Left ventricle myocardium inferior (tissue), 1 donor: ENCODE measurements at regions not wholly inside any gene's neighbourhood (a gene's known extent, or its start where the extent isn't known, plus 50 kb on each side); places are given as distances from the start of the nearest gene placed in this dataset.

ENCODE experiments used
- DNase-seq: peaks from one replicate; pipeline ENCODE4 v3.0.0-alpha.2; 2020
- H3K27ac ChIP-seq: fragments of 200-600 bp; replicated peaks from 2 replicates; pipeline ENCODE4 v1.8.0; 2021
- H3K27me3 ChIP-seq: fragments of 200-600 bp; 2 replicates; pipeline ENCODE4 v1.8.0; 2021; ENCODE audit warnings: low read depth
- H3K36me3 ChIP-seq: fragments of 200-600 bp; 2 replicates; pipeline ENCODE4 v1.8.0; 2021
- H3K4me1 ChIP-seq: fragments of 200-600 bp; 2 replicates; pipeline ENCODE4 v1.8.0; 2021
- H3K4me3 ChIP-seq: fragments of 200-600 bp; 2 replicates; pipeline ENCODE4 v1.8.0; 2021; ENCODE audit warnings: mild to moderate bottlenecking, moderate library complexity
- H3K9me3 ChIP-seq: fragments of 200-600 bp; replicated peaks from 2 replicates; pipeline ENCODE4 v1.8.0; 2021
- intact Hi-C: fragments of 100-400 bp; cut with micrococcal nuclease; formaldehyde crosslinking; loops from one replicate; pipeline ENCODE4 v1.11.0; 2022
- TF ChIP-seq, protein P1 (sequence below): fragments of 200-600 bp; IDR thresholded peaks from 2 replicates; pipeline ENCODE4 v1.8.0; 2021; ENCODE audit warnings: antibody characterized with exemption, mild to moderate bottlenecking, borderline replicate concordance
- donor health status: DM: no; HTN: yes; CAD: no; lungs with severe emphysema.

DNA sequence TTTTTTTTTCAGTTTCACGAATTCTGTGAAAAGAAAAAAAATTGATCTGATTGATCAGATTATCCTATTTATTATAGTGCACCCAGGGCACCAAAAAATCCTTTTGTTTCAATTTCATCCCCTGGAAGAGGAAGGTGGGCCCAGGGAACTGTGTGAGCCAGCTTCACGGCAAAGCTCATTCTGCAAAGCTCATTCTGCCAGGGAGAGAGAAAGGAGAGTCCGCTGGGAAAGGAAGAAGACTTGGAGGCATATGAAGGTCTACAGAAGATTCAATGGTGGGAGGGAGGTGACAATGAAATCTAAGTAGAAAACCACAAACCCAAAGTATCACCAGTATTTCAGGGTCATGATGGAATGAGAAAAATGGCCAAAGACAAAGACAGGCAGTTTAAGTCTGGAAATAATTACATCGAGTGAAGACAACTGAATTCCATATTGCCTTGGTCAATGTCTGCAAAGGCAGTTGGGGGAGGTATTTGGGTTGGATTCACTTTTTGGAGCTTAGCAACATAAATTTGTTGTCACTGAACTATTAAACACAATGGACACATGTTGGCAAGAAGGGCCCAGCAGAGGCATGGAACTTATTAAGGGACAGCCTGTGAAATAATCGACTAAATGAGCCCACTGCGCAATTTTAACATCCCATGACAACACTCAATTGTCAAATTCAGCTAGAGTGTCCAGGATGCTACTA, 587.8 kb upstream of the MKI67 start:
- Histone ChIP-seq H3K36me3 (no peaks in the 10 kb centered on the region), H3K4me1 (no peaks in the 10 kb centered on the region), H3K27me3 (peaks cover 66% of the 10 kb centered on the region), H3K4me3 (no peak overlapping the region), H3K27ac (no peak overlapping the region), H3K9me3 (no peaks in the 10 kb centered on the region)
- DNase-seq: no peak
- intact Hi-C loops: no loop called here
- TF ChIP-seq, protein P1, sequence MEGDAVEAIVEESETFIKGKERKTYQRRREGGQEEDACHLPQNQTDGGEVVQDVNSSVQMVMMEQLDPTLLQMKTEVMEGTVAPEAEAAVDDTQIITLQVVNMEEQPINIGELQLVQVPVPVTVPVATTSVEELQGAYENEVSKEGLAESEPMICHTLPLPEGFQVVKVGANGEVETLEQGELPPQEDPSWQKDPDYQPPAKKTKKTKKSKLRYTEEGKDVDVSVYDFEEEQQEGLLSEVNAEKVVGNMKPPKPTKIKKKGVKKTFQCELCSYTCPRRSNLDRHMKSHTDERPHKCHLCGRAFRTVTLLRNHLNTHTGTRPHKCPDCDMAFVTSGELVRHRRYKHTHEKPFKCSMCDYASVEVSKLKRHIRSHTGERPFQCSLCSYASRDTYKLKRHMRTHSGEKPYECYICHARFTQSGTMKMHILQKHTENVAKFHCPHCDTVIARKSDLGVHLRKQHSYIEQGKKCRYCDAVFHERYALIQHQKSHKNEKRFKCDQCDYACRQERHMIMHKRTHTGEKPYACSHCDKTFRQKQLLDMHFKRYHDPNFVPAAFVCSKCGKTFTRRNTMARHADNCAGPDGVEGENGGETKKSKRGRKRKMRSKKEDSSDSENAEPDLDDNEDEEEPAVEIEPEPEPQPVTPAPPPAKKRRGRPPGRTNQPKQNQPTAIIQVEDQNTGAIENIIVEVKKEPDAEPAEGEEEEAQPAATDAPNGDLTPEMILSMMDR: no peak

DNA sequence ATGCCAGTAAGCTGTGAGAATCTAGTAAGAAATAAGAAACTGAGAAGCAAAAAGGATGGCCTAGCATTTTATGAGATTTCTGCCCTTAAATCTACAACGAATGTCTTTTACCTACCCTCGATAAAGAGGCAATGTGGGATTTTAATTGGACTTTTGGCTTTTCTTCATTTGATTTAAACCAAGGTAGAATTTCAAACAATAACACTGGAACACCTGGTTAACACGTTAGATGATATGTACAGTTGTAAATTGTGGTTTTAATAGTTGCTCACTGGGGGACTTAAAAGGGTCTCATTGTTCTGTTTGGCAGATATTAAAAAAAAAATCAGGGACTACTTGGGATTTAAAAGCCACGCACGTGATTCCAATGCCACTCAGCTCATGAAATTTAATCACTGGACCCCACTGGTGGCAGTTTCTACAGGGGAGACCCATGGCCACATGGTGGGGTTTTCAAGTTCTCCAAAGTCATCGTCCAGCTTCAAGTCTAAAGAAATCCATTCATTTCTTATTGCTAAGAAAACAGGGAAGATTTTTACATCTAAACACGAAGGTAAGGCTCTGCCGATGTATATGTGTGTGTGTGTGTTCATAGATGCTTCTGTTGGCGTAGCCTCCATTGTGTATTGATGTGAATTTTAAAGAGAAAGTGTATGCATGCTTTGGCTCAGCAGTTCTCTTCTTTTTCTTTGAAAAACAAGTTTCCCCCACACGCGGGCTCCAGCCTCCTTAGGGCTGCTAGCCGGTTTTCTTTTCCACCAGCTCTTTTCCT, 588.6 kb upstream of the MKI67 start:
- Histone ChIP-seq H3K4me3 (no peak overlapping the region), H3K36me3 (no peaks in the 10 kb centered on the region), H3K4me1 (no peaks in the 10 kb centered on the region), H3K9me3 (no peaks in the 10 kb centered on the region), H3K27ac (no peak overlapping the region), H3K27me3 (peaks cover 59% of the 10 kb centered on the region)
- no peak for DNase-seq
- intact Hi-C loops: no loop called here
- TF ChIP-seq, protein P1: no peak

DNA sequence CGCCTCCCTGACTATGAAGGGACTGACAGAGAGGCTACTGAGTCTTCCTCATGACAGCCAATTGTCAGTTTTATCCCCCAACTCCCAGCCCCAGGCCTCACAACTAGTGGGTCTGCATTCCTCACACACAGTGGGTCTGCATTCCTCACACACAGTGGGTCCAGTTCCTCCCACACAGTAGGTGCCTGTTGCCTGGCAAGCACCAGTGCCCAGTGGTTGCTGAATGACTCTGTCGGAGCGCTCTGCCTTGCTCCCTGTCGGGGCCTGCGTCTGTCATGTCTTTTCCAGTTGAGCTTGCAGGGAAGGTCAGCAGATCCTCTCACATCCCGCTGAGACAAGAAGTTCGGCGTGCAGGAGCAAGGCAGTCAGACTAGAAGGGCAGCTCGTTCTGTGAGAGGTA, 590.0 kb upstream of the MKI67 start:
- TF ChIP-seq, protein P1: no peak
- no peaks in the 10 kb centered on the region for H3K4me1 ChIP-seq
- DNase-seq: no peak
- no peaks in the 10 kb centered on the region for H3K9me3 ChIP-seq
- peaks cover 46% of the 10 kb centered on the region for H3K27me3 ChIP-seq
- intact Hi-C loops: no loop called here
- H3K36me3 ChIP-seq: no peaks in the 10 kb centered on the region
- H3K4me3 ChIP-seq: no peak overlapping the region
- no peak overlapping the region for H3K27ac ChIP-seq

DNA sequence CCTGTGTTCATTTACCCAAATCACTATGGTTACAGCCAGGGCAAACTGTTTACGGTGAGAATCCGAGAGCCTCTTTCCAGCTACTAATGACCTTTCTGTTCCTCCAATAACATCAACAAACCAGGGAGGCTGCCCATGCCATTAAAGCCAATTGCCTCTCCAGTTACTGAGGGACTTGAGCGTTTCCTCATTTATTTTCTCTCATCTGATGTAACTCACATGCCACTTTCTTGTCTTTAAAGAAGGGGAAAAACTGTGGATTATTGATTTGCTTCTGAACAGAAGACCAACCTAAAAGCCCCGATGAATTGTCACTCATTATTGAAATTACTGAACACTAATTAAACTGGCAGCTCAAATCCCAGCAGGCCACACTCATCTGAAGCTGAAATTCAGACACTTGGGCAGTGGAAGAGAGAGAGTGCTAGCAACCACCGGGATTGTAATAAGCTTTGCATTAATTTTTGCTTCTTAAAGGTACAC, 595.8 kb upstream of the MKI67 start:
- intact Hi-C loops: no loop called here

DNA sequence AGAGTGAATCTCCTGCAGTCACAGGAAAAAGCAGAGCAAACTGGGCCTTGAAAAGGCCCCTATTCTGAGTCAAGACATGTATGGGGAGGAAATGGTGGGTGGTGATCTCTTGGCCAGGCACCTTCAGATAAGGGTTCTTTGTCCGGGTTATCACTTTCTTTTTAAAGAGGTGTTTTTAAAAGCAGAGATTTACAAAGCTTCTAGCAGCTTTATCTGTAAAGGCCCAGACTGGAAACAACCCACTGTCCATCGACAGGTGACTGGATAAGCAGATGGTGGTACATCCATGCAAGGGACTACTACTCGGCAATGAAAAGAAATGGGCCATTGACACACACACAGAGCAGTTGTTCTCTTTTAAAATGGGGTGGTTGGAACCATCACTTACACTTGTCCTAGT, 596.7 kb upstream of the MKI67 start:
- no peaks in the 10 kb centered on the region for H3K9me3 ChIP-seq
- DNase-seq: no peak
- intact Hi-C loops: no loop called here
- H3K36me3 ChIP-seq: no peaks in the 10 kb centered on the region
- no peak overlapping the region for H3K27ac ChIP-seq
- H3K27me3 ChIP-seq: peaks cover 11% of the 10 kb centered on the region
- H3K4me3 ChIP-seq: no peak overlapping the region
- H3K4me1 ChIP-seq: no peaks in the 10 kb centered on the region
- TF ChIP-seq, protein P1: no peak

More for the DNA sequence above, 595.8 kb upstream of the MKI67 start:
- Histone ChIP-seq H3K27ac (no peak overlapping the region), H3K4me1 (no peaks in the 10 kb centered on the region), H3K36me3 (no peaks in the 10 kb centered on the region), H3K9me3 (no peaks in the 10 kb centered on the region), H3K4me3 (no peak overlapping the region), H3K27me3 (peaks cover 1% of the 10 kb centered on the region)
- DNase-seq: no peak
- TF ChIP-seq, protein P1: no peak
